ENCODE measurements at regions not wholly inside any gene's neighbourhood (a gene's known extent, or its start where the extent isn't known, plus 50 kb on each side); places are given as distances from the start of the nearest gene placed in this dataset.

DNA sequence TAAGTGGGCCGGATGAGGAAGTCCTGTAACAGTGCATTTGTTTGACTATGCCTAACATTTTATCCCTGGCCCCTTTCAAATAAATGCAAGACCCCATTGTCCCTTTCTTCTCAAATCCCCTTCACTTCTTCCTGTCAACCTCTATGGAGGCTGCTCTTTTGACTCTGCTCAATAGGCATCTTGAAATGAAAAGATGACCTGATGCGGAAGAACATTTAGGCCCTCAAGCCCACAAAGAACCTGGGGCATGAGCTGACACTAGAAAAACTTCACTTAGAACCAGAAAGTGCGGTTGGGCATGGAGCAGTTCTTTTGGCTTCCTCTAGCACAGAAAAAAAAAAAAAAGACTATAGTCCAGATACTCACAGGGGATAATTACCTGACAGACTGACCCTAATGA lies 1434.7 kb upstream of the WWC1 start:
- TF ChIP-seq GATA2 (IDR thresholded peaks at IDR 0.05; ENCODE audit: insufficient read depth, insufficient read length, low read depth, low read length) (no peak), EZH2 (IDR thresholded peaks at IDR 0.05; ENCODE audit: borderline replicate concordance, low read depth, low read length, severe bottlenecking) (no peak), CTCF (IDR thresholded peaks at IDR 0.05; ENCODE audit: extremely low read depth in 1 of 2, insufficient read depth in 1 of 2, low read depth in 1 of 2, low read length in 2 of 2) (no peak), POLR2AphosphoS5 (IDR thresholded peaks at IDR 0.05; ENCODE audit: insufficient read depth, low read depth, low read length) (no peak), FOS (IDR thresholded peaks at IDR 0.05; ENCODE audit: borderline replicate concordance, insufficient read depth, low read length) (no peak), JUN (IDR thresholded peaks at IDR 0.05; ENCODE audit: borderline replicate concordance, insufficient read depth, insufficient read length, low read depth) (no peak), MYC (IDR thresholded peaks at IDR 0.05; ENCODE audit: low read depth, low read length) (no peak), POLR2A (IDR thresholded peaks at IDR 0.05; ENCODE audit: low read depth, low read length) (no peak)
- TF ChIP-seq, protein P1, sequence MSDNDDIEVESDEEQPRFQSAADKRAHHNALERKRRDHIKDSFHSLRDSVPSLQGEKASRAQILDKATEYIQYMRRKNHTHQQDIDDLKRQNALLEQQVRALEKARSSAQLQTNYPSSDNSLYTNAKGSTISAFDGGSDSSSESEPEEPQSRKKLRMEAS (IDR thresholded peaks at IDR 0.05; ENCODE audit: insufficient read depth, insufficient read length): no peak
- Histone ChIP-seq H3K79me2 (ENCODE audit: control insufficient read depth, insufficient read depth, low read length) (no peaks in the 10 kb centered on the region), H3K27ac (ENCODE audit: insufficient read depth, low read depth, low read length) (no peak overlapping the region), H3K4me1 (ENCODE audit: control insufficient read depth, extremely low read depth, insufficient read depth, low read length) (no peaks in the 10 kb centered on the region), H3K4me2 (ENCODE audit: insufficient read depth, low read length) (no peak overlapping the region), H3K9ac (replicated peaks; ENCODE audit: extremely low read depth, insufficient read depth, low read length) (no peak overlapping the region), H3K9me3 (replicated peaks; ENCODE audit: control insufficient read depth, insufficient read depth, low read length) (peaks cover 3% of the 10 kb centered on the region), H3K36me3 (ENCODE audit: control insufficient read depth in 2 of 2, extremely low read depth in 1 of 2, insufficient read depth in 2 of 2, low read length in 2 of 2) (no peaks in the 10 kb centered on the region), H3K27me3 (ENCODE audit: control insufficient read depth in 2 of 2, insufficient read depth in 2 of 2, low read length in 2 of 2) (no peaks in the 10 kb centered on the region), H3K9me1 (replicated peaks; ENCODE audit: control insufficient read depth, extremely low read depth, insufficient read depth, low read length) (no peaks in the 10 kb centered on the region), H3K4me3 (replicated peaks in 1 of 3; ENCODE audit: insufficient read depth in 1 of 3, low read depth in 1 of 3, low read length in 3 of 3) (no peak overlapping the region), H2AFZ (ENCODE audit: low read depth, low read length) (no peak overlapping the region), H4K20me1 (replicated peaks; ENCODE audit: control insufficient read depth, extremely low read depth, insufficient read depth, low read length) (no peaks in the 10 kb centered on the region)
- POLR2A ChIA-PET: no interaction called here
- no TSS peak for BruUV-seq (replicated peaks)
- dilution Hi-C loops (cut with MboI; ENCODE audit: extremely low pct_ligation_motif_present, low sequenced_read_pairs) (no loop called here), intact Hi-C loops (cut with micrococcal nuclease) (no loop called here)
- DNase-seq (ENCODE audit: low read depth, low spot score) (no peak), FAIRE-seq (no peak)
- CTCF ChIA-PET: no interaction called here

All from endothelial cell of umbilical vein (primary cell).